MCF 10A (cell line): ENCODE measurements at regions not wholly inside any gene's neighbourhood (a gene's known extent, or its start where the extent isn't known, plus 50 kb on each side); places are given as distances from the start of the nearest gene placed in this dataset.
"Not testable (repeated sequence)": the region's sequence is repeated elsewhere in the genome, so short reads cannot be mapped to it uniquely, and the experiment has no call there.

ENCODE experiments used
- BruUV-seq: library from RNA; stranded (reverse); fragments of 400-500 nt; replicated peaks from 2 replicates; lab custom pipeline; 2021; lab: Mats Ljungman, UMichigan
- CTCF ChIA-PET: fragments of 300-600 bp; sonication (Branson Sonifier 250); formaldehyde crosslinking; extraction: SDS; loops from one replicate; lab custom pipeline; 2021; ENCODE audit warnings: antibody characterized with exemption, inconsistent platforms; lab: Yijun Ruan, JAX
- POLR2A ChIA-PET: fragments of 300-600, 350-650 bp; sonication (Branson Sonifier 250); formaldehyde crosslinking; extraction: SDS; loops from one replicate; lab custom pipeline; 2020; ENCODE audit warnings: antibody characterized with exemption, inconsistent platforms; lab: Yijun Ruan, JAX
- DNase-seq: peaks from one replicate; pipeline ENCODE4 v3.0.0-alpha.2; 2018; ENCODE audit not compliant: unreplicated experiment
- H3K27ac Mint-ChIP-seq: one replicate; pipeline ENCODE4 v1.8.0; 2022; ENCODE audit warnings: mild to moderate bottlenecking, low read depth, mixed read lengths; ENCODE audit not compliant: unreplicated experiment
- H3K27me3 Mint-ChIP-seq: one replicate; pipeline ENCODE4 v1.8.0; 2022; ENCODE audit warnings: mixed read lengths; ENCODE audit not compliant: insufficient read depth, unreplicated experiment
- H3K36me3 Mint-ChIP-seq: one replicate; pipeline ENCODE4 v1.8.0; 2022; ENCODE audit warnings: mild to moderate bottlenecking, moderate library complexity, mixed read lengths; ENCODE audit not compliant: insufficient read depth, unreplicated experiment
- H3K4me1 Mint-ChIP-seq: one replicate; pipeline ENCODE4 v1.8.0; 2022; ENCODE audit warnings: mixed read lengths; ENCODE audit not compliant: insufficient read depth, unreplicated experiment
- H3K4me3 Mint-ChIP-seq: one replicate; pipeline ENCODE4 v1.8.0; 2022; ENCODE audit warnings: mild to moderate bottlenecking, moderate library complexity, mixed read lengths; ENCODE audit not compliant: unreplicated experiment
- H3K9me3 Mint-ChIP-seq: one replicate; pipeline ENCODE4 v1.8.0; 2022; ENCODE audit warnings: mixed read lengths; ENCODE audit not compliant: unreplicated experiment
- CTCF ChIP-seq: fragments of 200-600 bp; IDR thresholded peaks from one replicate; pipeline ENCODE4 v1.8.0; 2022; ENCODE audit warnings: antibody characterized with exemption, mild to moderate bottlenecking; ENCODE audit not compliant: unreplicated experiment
- intact Hi-C: fragments of 100-400 bp; cut with micrococcal nuclease; formaldehyde crosslinking; loops from 2 replicates; pipeline ENCODE4 v1.14.1; 2022

- no peak overlapping the region for H3K4me3 Mint-ChIP-seq
- DNase-seq = no peak
- H3K27me3 Mint-ChIP-seq = no peaks in the 10 kb centered on the region
- POLR2A ChIA-PET = interaction anchor here (1.4 kb wide), 1 partner anchor 12 kb away, joined by 4 read pairs; no protein-coding TSS in a partner anchor
- intact Hi-C loops = no loop called here
- no peaks in the 10 kb centered on the region for H3K36me3 Mint-ChIP-seq
- TF ChIP-seq CTCF = no peak
- H3K4me1 Mint-ChIP-seq = no peaks in the 10 kb centered on the region
- H3K9me3 Mint-ChIP-seq = no peaks in the 10 kb centered on the region
- CTCF ChIA-PET = no interaction called here
- H3K27ac Mint-ChIP-seq = no peak overlapping the region
- no TSS peak for BruUV-seq
Observed at GRCh38 chr6:6484681-6485080, 103.8 kb upstream of the LY86 start.

GRCh38 chr6:6486595-6486994 lies 101.9 kb upstream of the LY86 start:
- ChIA-PET CTCF (interaction anchor here (0.6 kb wide), 1 partner anchor 1551 kb away, joined by 3 read pairs; no protein-coding TSS in a partner anchor), POLR2A (no interaction called here)
- Mint-ChIP-seq H3K4me1 (no peaks in the 10 kb centered on the region), H3K27ac (no peak overlapping the region), H3K9me3 (no peaks in the 10 kb centered on the region), H3K4me3 (no peak overlapping the region), H3K36me3 (no peaks in the 10 kb centered on the region), H3K27me3 (no peaks in the 10 kb centered on the region)
- DNase-seq = no peak
- no TSS peak for BruUV-seq
- TF ChIP-seq CTCF = no peak
- intact Hi-C loops = no loop called here

GRCh38 chr6:6491761-6492160 lies 96.8 kb upstream of the LY86 start:
- H3K4me1 Mint-ChIP-seq = peaks cover 14% of the 10 kb centered on the region
- BruUV-seq = no TSS peak
- no peak overlapping the region for H3K4me3 Mint-ChIP-seq
- intact Hi-C loops = loop anchor here (5.0 kb wide), 1 partner anchor 229 kb away; no protein-coding TSS in a partner anchor
- H3K9me3 Mint-ChIP-seq = no peaks in the 10 kb centered on the region
- POLR2A ChIA-PET = interaction anchor here (0.6 to 0.8 kb wide), 2 partner anchors 28 to 32 kb away, joined by 3 to 5 read pairs; no protein-coding TSS in a partner anchor
- no peak for TF ChIP-seq CTCF
- H3K36me3 Mint-ChIP-seq = no peaks in the 10 kb centered on the region
- no peak overlapping the region for H3K27ac Mint-ChIP-seq
- no peak for DNase-seq
- no peaks in the 10 kb centered on the region for H3K27me3 Mint-ChIP-seq
- CTCF ChIA-PET = no interaction called here

- no peaks in the 10 kb centered on the region for H3K36me3 Mint-ChIP-seq
- H3K27me3 Mint-ChIP-seq = no peaks in the 10 kb centered on the region
- BruUV-seq = no TSS peak
- H3K9me3 Mint-ChIP-seq = no peaks in the 10 kb centered on the region
- POLR2A ChIA-PET = interaction anchor here (1.0 kb wide), 1 partner anchor 23 kb away, joined by 4 read pairs; no protein-coding TSS in a partner anchor
- H3K4me1 Mint-ChIP-seq = peaks cover 14% of the 10 kb centered on the region
- H3K4me3 Mint-ChIP-seq = no peak overlapping the region
- no peak for DNase-seq
- CTCF ChIA-PET = no interaction called here
- TF ChIP-seq CTCF = no peak
- H3K27ac Mint-ChIP-seq = no peak overlapping the region
- intact Hi-C loops = loop anchor here (5.0 kb wide), 1 partner anchor 230 kb away; no protein-coding TSS in a partner anchor
Observed at GRCh38 chr6:6492675-6493074, 95.8 kb upstream of the LY86 start.

- ChIA-PET CTCF (interaction anchor here (0.6 kb wide), 1 partner anchor 829 kb away, joined by 3 read pairs; no protein-coding TSS in a partner anchor), POLR2A (interaction anchor here (0.6 kb wide), 1 partner anchor 273 kb away, joined by 3 read pairs; no protein-coding TSS in a partner anchor)
- not testable (repeated sequence) for H3K27me3 Mint-ChIP-seq, BruUV-seq, H3K4me3 Mint-ChIP-seq, H3K36me3 Mint-ChIP-seq, H3K27ac Mint-ChIP-seq, DNase-seq, H3K9me3 Mint-ChIP-seq
- H3K4me1 Mint-ChIP-seq = peaks cover 14% of the 10 kb centered on the region
- intact Hi-C loops = loop anchor here (1.0 to 5.0 kb wide), 3 partner anchors 53 to 232 kb away; no protein-coding TSS in a partner anchor
Observed at GRCh38 chr6:6494139-6494538, 94.4 kb upstream of the LY86 start.
